C1 segment of cervical spinal cord (tissue), 14 donors: ENCODE measurements at regions not wholly inside any gene's neighbourhood (a gene's known extent, or its start where the extent isn't known, plus 50 kb on each side); places are given as distances from the start of the nearest gene placed in this dataset.
A peak's percentile ranks its signal among the peaks of the same experiment; 100 is the strongest.

Experiments
- DNase-seq, 14 donors: peaks; one replicate each; lab custom pipeline; 2025; lab: John Stamatoyannopoulos, UW

DNA sequence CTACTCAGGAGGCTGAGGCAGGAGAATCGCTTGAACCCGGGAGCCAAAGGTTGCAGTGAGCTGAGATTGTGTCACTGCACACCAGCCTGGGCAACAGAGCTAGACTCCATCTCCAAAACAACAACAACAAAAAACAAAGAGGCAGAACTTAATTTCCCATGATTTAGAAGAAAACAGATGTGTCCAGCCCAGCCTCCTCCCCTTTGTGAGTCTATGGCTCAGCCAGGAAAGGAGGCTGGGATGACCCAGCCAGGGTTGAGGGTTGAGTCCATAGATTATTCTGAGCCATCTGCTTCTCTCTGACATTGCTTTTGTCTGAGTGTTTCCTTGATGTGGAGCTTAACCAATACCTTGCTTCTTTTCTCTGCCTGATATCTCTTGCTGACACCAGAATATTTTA is 994.1 kb downstream of the TYW1 start:
- DNase-seq, result no peak

DNA sequence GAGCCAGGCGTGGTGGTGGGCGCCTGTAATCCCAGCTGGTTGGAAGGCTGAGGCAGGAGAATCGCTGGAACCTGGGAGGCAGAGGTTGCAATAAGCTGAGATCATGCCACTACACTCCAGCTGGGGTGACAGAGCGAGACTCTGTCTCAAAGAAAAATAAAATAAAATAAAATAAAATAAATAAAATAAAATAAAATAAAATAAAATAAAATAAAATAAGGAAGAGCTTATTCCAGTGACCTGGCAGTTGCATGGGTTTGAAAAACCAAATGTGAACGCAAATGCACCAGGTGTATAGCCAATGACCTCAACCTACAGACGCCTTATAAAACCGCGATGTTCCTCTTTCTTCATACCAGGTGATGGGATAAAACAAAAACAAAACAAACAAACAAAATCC is 995.7 kb downstream of the TYW1 start:
- DNase-seq, result no peak

DNA sequence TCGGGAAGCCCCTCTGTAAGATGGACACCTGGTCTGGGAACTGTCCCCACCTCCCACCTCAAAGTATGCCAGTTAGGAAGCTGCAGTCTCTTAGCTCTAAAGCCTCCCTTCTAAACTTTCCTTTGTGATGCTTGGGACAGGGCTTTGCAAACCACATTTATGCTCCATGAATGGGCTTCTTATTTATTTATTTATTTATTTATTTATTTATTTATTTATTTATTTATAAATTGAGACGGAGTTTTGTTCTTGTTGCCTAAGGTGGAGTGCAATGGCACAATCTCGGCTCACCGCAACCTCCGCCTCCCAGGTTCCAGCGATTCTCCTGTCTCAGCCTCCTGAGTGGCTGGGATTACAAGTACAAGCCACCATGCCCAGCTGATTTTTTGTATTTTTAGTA is 1009.4 kb downstream of the TYW1 start:
- DNase-seq, result no peak

DNA sequence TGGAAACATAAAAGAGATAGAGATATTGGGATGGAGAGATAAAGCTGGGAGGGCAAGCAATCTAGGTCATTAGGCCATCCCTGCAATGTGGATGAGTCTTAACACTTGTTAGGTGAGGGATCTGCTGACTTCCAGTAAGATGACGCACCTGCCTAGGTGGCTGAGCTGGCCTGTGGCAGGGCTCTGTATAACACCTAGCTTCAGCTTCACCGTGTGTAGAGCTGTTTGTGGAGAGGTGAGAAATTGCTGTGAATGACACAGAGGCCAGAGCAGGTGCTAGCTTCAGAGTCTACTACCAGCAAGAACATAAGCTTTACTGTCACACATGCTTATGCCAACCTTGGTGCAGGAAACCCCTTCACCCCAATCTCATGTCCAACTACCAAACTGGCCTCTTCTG is 1010.0 kb downstream of the TYW1 start:
- DNase-seq, result no peak

DNA sequence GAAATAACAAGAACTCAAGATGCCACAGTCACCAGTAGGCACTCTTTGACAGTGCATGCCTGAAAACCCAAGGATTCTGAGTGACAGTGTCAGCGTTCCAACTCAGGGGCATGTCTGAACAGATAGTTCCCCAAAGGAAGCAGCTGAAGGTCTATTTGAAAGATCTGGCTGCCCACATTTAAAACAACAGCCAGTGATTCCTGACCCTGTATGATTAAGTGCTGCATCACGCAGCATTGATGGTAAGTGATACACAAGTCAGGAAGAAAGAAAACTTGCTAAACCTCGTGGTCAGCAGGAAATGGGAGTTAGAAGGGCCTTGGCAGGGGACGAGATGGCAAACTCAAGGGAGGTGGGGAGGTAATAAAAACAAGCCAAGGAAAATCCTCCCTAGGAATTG is 1013.1 kb downstream of the TYW1 start:
- no peak for DNase-seq

DNA sequence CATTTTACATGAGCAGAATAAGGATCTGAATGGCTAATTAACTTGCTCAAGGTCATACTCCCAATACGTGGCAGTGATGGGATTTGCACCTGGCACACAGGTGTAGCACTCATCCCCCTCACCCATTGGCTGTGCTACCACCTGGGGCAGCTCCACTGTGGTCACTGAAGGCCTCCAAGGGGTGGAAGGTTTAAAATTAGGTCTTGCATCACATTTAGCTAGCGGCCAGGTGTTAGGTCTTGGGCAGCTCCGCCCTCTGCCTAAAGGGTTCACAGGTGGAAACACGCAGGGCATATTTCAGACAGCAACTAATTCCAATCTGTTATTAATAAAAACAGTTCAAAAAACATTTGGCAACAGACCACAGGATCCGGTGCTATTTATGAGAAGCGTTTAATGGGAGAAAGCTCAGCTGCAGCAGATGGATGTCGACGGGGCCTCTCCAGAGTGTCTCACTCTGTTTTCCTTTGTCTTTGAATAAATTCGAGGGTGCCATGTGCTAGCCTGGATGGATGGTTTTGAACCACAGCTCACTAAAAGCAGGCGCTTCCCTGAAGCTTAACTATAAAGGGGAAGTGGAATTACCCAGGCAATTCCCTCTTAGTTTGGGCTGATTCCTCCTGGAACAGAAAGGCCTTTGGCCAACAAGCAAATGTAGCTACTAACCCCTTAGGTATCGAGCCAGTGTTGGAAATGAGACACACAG is 1017.6 kb downstream of the TYW1 start:
- DNase-seq, result no peak

DNA sequence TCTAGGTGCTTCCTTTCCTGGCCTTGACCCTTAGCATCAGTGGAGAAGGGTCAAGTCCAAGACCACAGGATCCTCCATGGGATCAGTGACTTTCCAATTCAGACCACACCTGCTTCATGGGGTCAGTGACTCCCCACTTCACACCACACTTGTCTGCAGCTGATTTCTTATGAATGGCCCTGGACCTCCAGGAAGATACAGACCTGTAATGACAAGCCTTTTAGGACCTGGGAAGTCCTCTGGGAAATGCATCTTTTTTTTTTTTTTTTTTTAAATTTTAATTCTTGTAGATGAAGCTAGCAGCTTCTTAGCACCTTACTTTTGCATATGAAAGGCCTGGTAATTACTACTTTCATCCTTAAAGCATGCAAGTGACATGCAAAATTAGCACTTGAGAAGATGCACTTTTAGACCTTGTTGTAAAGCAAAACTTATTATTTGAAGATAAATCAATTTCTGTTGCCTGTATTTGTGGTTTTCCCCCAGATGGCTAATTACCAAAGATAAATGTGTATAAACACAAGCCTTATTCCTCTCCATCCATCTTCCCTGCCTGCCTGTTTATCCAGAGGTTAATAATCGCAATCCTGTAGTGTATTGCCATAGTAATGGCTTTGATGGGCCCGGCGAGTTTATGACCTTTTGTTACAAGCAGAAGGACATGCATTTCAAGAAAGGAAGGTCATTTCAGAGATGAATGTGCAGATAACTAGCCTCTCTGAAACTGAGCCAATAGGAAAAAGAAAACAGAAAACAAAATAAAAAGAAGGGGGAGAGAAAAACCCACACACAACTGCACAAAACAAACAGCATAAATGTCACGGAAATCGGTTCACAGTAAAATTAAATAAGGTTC is 1018.7 kb downstream of the TYW1 start:
- DNase-seq, result no peak

DNA sequence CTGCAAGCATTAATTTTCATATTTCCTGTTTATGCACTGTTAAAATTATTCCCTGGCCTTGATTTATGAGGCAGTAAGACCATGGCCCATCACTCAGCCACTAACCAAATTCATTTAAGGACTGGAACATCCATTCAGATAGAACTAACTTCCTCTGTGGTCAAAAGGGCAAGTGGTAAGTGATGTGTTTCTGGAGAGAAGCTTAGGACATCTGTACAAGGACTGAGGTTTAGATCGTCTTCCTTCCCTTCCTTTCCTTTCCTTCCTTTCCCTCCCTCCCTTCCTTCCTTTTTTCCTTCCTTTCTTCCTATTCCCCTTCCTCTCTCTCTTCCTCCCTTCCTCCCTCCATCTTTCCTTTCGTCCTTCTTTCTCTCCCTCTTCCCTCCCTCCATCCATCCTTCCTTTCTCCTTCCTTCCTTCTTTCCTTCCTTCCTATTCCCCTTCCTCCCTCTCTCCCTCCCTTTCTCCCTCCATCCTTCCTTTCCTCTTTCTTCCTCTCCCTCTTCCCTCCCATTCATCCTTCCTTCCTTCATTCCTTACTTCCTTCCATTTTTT is 1019.4 kb downstream of the TYW1 start:
- no peak for DNase-seq

DNA sequence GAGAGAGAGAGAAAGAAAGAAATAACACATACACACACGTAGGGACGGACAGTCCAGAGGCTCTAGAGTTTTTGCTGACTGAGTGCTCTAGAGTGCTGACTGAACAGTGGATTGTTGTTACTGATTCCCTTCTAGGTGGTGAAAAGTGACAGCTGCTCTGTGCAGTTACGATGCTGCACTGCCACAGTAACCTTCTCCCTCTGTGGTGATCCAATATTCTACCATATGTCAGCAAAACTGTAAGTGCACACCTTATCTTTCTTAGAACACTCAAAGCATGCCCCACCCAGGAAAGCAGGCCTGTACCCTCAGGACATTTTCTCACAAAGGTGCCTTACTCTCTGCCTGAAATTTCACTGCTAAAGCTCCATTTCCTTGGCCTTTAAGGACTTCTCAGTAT is 1023.5 kb downstream of the TYW1 start:
- no peak for DNase-seq

DNA sequence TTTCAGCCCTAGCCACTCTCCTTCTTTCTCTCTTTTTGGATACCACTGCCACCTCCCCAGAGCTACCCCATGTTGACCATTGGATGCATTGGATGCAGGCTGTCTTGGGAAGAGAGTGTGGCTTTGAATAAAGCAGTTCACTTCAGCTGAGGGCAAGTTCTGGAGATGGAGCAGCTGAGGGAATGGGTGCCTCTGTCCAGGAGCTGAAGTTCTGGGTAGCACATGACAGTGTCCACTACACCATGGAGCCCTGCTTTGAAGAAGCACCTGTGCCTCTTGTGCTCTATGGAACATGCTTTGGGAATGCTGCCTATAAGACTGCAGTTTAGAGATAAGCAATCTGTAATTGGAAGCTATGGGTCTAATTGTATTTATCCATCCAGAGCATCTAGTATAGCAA is 1028.7 kb downstream of the TYW1 start:
- no peak for DNase-seq

DNA sequence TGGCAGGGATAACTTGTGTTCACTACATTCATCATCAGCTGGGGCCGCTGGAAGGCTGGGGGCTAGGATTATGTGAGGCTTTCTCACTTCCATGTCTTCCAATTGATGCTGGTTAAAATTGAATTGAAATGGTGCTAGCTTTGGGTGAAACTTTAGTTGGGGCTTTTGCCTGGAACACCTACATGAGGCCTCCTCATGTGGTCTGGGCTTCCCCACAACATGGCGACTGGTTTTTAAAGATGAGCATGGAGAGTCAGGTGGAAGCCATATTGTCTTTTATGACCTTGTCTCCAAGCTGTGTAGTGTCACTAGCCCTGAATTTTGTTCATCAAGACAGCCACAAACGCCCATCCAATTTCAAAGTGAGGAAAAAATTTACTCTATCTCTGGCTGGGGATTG is 1033.9 kb downstream of the TYW1 start:
- DNase-seq, result no peak

DNA sequence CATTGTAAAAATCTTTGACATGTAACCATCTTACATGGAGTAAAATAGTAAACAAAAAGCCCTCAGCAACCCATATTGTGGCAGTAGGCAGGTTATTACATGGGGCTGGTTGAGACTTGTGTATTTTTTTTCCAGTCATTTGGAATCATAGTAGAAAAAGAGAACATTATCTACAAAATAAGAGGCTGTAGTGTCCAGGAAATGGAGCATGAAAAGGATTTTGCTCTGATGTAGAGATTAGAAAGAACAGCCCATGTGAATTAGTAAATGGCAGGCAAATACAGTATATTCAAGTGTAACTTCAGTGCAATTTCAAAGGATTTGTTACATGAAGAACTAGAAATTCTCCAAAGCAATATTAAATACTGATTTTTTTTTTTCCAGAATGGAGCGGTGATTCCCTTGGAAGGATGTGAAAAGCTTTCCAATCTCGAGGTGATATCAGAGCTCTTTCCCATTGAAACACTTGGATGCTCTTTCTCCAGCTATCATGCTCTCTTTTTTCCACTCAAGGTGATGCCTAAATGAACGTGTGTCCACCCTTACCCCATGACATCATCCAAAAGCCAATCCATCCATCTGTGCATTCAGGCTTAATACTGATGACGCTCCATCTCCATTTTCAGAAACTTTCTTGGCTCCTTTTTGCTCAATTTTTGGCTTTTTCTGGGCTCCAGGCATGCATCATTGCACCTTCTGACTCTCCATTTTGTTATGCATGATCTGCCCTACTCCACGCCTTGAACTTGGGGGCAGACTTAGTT is 1034.7 kb downstream of the TYW1 start:
- DNase-seq, result no peak

DNA sequence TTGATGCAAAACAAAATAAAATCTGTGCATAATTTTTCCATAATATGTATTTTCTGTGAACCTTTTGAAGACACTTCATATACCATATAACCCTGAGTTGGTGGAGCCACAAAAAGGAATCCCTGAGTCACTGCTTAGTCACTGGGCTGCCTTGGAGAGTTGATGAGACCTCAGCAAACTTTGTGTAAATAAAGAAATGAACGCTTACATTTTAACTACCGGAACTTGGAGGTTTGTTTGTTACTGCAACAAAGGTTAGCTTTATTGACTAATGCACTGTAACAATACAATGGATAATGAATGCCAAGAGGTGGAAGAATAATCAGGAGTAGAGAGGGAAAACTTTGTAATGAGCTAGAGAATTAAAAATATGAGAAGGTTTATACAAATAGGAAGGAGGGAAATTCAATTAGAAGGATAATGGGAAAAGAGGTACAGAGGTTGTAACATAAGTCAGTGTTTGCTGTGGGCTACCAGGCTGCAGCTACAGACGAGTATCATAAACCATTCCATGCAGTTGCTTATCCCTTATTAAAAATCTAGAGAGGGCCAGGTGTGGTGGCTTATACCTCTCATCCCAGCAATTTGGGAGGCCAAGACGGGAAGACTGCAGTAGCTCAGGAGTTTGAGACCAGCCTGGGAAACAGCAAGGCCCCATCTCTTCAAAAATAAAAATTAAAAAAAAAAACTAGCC is 1042.1 kb downstream of the TYW1 start:
- no peak for DNase-seq

DNA sequence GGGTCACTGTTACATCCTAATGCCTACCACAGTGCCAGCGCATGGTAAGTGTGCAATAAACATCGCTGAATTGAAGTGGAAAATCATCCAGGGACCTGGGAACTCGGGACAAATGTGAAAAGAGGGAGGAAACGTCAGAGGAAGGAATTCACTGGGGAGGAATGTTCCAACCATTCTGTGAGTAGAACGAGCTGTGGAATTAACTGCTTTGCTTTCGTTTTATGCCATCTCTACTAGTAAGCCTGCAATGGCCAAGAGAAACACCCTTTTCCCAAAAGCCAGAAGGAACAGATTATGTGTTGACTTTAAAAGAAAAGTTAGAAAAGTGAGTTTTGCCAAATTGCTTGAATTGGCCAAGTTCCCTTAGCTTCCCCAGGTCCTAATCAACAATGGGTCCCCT is 1044.9 kb downstream of the TYW1 start:
- no peak for DNase-seq

DNA sequence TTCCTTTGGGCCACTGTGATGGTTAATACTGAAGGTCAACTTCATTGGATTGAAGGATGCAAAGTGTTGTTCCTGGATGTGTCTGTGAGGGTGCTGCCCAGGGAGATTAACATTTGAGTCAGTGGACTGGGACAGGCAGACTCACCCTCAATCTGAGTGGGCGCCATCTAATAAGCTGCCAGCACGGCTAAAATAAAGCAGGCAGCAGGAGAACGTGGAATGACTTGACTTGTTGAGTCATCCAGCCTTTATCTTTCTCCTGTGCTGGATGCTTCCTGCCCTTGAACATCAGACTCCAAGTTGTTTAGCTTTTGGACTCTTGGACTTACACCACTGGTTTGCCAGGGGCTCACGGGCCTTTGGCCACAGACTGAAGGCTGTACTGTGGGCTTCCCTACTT is 1046.9 kb downstream of the TYW1 start:
- DNase-seq, result no peak

DNA sequence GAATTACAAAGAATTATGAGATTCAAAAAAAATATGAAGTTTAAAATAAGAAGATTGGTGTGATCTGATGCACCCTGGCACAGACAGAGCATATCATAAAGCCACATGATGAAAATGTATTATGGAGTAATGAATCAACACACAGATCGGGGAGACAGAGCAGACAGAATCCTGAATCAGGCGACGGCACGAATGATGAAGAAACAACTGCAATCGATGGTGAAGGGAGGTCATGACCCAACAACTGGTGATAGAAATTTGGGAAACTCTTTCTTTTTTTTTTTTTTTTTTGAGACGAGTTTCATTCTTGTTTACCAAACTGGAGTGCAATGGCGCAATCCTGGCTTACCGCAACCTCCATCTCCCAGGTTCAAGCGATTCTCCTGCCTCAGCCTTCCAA is 1054.0 kb downstream of the TYW1 start:
- no peak for DNase-seq

DNA sequence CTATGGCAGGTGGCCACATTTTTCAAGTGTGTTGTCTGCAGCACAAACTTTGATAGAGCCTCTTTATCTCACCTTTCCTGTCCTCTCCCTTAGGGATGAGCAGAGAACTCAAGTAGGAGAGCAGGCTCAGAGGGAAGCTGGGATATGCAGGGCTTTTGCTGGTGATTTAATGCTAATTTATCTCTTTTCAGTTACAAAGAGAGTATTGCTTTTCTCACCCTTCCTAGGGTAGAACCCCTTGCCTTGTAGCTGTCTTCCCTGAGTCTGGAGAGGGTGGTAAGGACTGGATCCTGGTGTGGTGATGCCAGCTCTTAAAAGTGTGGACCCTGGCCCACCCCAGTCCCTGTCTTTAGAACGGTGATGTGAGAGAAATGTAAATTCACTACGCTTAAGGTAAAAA is 1061.4 kb downstream of the TYW1 start:
- no peak for DNase-seq

DNA sequence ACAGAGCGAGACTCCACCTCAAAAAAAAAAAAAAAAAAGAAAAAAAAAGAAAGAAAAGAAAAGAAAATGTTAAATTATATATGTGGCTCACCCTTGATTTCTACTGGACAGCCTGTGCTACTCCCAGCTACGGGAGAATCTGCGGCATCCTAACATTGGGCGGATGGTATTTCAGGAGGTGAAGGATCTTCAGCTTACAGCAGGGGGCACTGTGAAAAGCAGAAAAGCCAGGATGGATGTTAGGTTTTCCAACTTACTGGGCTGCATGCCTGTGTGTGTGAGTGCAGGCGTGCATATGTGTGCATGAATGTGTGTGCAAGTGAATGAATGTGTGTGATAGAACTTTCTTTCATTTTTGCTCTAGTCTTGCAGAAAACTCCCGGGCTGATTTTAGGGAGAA is 1066.5 kb downstream of the TYW1 start:
- peak in 1 of 14 donors; percentile 0 for DNase-seq

DNA sequence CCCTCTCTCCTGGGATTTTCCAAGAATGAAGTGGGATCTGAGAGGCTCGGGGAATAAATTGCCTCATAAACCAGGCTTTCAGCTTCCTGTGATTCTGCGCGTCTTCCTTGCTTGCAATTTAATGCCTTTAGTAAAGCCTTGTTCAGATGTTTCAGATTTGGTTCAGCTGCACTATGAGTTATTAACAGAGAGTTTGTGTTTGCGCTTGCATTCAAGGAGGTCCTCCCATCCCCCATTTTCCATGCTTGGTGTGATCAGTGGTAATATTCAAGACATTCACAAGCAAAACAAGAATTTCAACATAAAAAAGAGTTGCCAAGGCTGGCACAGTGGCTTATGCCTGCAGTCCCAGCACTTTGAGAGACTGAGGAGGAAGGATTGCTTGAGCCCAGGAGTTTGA is 1068.9 kb downstream of the TYW1 start:
- DNase-seq, result no peak

DNA sequence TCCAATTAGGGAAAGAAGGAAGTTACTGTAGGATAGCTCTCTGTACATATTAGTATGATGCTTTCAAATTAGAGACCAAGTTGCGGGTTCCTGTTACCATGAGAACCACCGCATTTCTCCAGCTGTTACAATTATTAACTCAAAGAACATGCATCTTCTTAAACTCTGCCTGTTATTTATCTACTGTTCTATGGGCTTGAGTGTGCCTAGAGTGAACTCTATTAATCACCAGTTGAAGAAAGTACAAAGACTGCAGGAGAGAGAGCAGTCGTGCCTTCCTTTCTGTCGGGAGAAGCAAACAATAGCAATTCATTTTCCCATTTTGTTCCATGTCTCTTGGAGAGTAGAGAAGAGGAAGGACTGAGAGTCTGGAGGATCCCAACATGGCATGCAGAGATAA is 1071.2 kb downstream of the TYW1 start:
- DNase-seq, result no peak

DNA sequence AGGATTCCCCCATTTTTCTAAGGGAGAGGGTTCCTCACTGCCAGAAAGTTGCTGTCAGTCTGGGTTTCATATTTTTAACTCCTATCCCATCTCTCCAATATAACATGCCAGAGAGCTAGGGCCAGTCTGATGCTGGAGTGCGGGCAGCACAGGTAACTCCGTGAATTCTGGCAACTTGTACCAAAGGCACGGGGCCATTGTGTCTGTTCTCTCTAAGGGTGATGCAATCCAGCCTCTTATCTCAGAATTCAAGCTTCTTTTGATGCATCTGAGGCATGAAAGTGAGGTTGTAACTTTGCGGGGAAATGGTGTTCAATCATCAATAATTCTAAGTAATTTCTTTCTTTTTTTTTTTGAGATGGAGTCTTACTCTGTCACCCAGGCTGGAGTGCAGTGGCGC is 1074.4 kb downstream of the TYW1 start:
- DNase-seq, result no peak

DNA sequence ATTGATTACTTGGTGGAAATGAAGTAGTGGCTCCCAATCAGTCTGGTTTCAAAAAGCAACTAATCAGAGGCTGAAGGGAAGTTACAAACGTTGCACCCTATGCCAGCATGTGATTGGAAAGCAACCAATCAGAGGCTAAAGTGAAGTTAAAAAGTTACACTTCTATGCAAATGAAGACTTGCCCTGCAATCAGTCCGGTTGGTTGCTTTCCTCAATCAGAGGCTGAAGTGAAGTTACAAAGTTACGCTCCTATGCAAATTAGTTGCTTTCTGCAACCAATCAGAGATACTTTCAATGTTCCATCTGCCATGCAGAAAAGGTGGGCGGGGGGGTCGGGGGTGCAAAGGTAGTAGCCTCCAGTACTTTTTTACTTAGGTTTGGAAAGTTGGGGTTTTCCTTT is 1077.1 kb downstream of the TYW1 start:
- no peak for DNase-seq
